ENCODE measurements at regions not wholly inside any gene's neighbourhood (a gene's known extent, or its start where the extent isn't known, plus 50 kb on each side); places are given as distances from the start of the nearest gene placed in this dataset.

GRCh38 chr9:91066856-91067255 is 265.2 kb downstream of the SYK start:
- DNase-seq (ENCODE audit: low spot score) = no peak

- DNase-seq (ENCODE audit: low spot score) = no peak
Observed at GRCh38 chr9:91067306-91067860, 265.8 kb downstream of the SYK start.

- no peak for DNase-seq (ENCODE audit: low spot score)
Observed at GRCh38 chr9:91071184-91071990, 269.8 kb downstream of the SYK start.

GRCh38 chr9:91073049-91073810 is 271.6 kb downstream of the SYK start:
- DNase-seq (ENCODE audit: low spot score) = no peak

GRCh38 chr9:91073811-91074771 is 272.5 kb downstream of the SYK start:
- DNase-seq (ENCODE audit: low spot score) = no peak

- no peak for DNase-seq (ENCODE audit: low spot score)
Observed at GRCh38 chr9:91074866-91075265, 273.2 kb downstream of the SYK start.

GRCh38 chr9:91075279-91075678 is 273.7 kb downstream of the SYK start:
- DNase-seq (ENCODE audit: low spot score) = no peak

GRCh38 chr9:91077624-91078368 is 276.2 kb downstream of the SYK start:
- no peak for DNase-seq (ENCODE audit: low spot score)

GRCh38 chr9:91078369-91078695 is 276.7 kb downstream of the SYK start:
- DNase-seq (ENCODE audit: low spot score) = no peak

GRCh38 chr9:91082731-91083130 is 279.0 kb downstream of the AUH start:
- no peak for DNase-seq (ENCODE audit: low spot score)

GRCh38 chr9:91084896-91085516 is 276.7 kb downstream of the AUH start:
- no peak for DNase-seq (ENCODE audit: low spot score)

- DNase-seq (ENCODE audit: low spot score) = no peak
Observed at GRCh38 chr9:91085517-91086291, 276.0 kb downstream of the AUH start.

GRCh38 chr9:91086657-91087461 is 274.9 kb downstream of the AUH start:
- no peak for DNase-seq (ENCODE audit: low spot score)

- no peak for DNase-seq (ENCODE audit: low spot score)
Observed at GRCh38 chr9:91087462-91087759, 274.3 kb downstream of the AUH start.

- no peak for DNase-seq (ENCODE audit: low spot score)
Observed at GRCh38 chr9:91089405-91090129, 272.2 kb downstream of the AUH start.

- DNase-seq (ENCODE audit: low spot score) = no peak
Observed at GRCh38 chr9:91090130-91090410, 271.6 kb downstream of the AUH start.

- no peak for DNase-seq (ENCODE audit: low spot score)
Observed at GRCh38 chr9:91092214-91092613, 269.5 kb downstream of the AUH start.

GRCh38 chr9:91094324-91095088 is 267.2 kb downstream of the AUH start:
- DNase-seq (ENCODE audit: low spot score) = no peak
